Activated CD8-positive, alpha-beta memory T cell treated with anti-CD3 and anti-CD28 coated beads, Interleukin-2, amount 50 U/mL, for 24 hours (primary cell): ENCODE measurements at regions not wholly inside any gene's neighbourhood (a gene's known extent, or its start where the extent isn't known, plus 50 kb on each side); places are given as distances from the start of the nearest gene placed in this dataset.
A peak's percentile ranks its signal among the peaks of the same experiment; 100 is the strongest.

Experiments used
- DNase-seq: peaks from one replicate; pipeline ENCODE4 v3.0.0-alpha.2; 2020; ENCODE audit errors: extremely low read depth

GRCh38 chr3:116767726-116768125, 58.1 kb downstream of the TUSC7 start:
- DNase-seq, result no peak

GRCh38 chr3:116770815-116771450, 61.4 kb downstream of the TUSC7 start:
- DNase-seq, result peak; percentile 9

GRCh38 chr3:116776880-116777785, 67.6 kb downstream of the TUSC7 start:
- no peak for DNase-seq

- no peak for DNase-seq
Measured at GRCh38 chr3:116785226-116785625, 75.6 kb downstream of the TUSC7 start.

- DNase-seq, result no peak
Measured at GRCh38 chr3:116802651-116803050, 93.1 kb downstream of the TUSC7 start.

- no peak for DNase-seq
Measured at GRCh38 chr3:116806351-116806750, 96.8 kb downstream of the TUSC7 start.

GRCh38 chr3:116808725-116809124, 99.1 kb downstream of the TUSC7 start:
- DNase-seq, result no peak

GRCh38 chr3:116809208-116809607, 99.6 kb downstream of the TUSC7 start:
- no peak for DNase-seq

GRCh38 chr3:116811754-116812153, 102.2 kb downstream of the TUSC7 start:
- DNase-seq, result no peak

- DNase-seq, result no peak
Measured at GRCh38 chr3:116812949-116813348, 103.4 kb downstream of the TUSC7 start.

- no peak for DNase-seq
Measured at GRCh38 chr3:116815321-116815720, 105.7 kb downstream of the TUSC7 start.

GRCh38 chr3:116815831-116816588, 106.4 kb downstream of the TUSC7 start:
- DNase-seq, result no peak

GRCh38 chr3:116821371-116821770, 111.8 kb downstream of the TUSC7 start:
- no peak for DNase-seq

- DNase-seq, result no peak
Measured at GRCh38 chr3:116824208-116824607, 114.6 kb downstream of the TUSC7 start.

- DNase-seq, result no peak
Measured at GRCh38 chr3:116833202-116833601, 123.6 kb downstream of the TUSC7 start.

GRCh38 chr3:116834816-116835215, 125.2 kb downstream of the TUSC7 start:
- no peak for DNase-seq

- DNase-seq, result no peak
Measured at GRCh38 chr3:116835658-116836057, 126.1 kb downstream of the TUSC7 start.

- no peak for DNase-seq
Measured at GRCh38 chr3:116836286-116836685, 126.7 kb downstream of the TUSC7 start.

- no peak for DNase-seq
Measured at GRCh38 chr3:116837483-116837882, 127.9 kb downstream of the TUSC7 start.

GRCh38 chr3:116841003-116841735, 131.6 kb downstream of the TUSC7 start:
- no peak for DNase-seq

- DNase-seq, result no peak
Measured at GRCh38 chr3:116842254-116842957, 132.8 kb downstream of the TUSC7 start.
